Right lobe of liver (tissue), 6 donors: ENCODE measurements at regions not wholly inside any gene's neighbourhood (a gene's known extent, or its start where the extent isn't known, plus 50 kb on each side); places are given as distances from the start of the nearest gene placed in this dataset.
A peak's percentile ranks its signal among the peaks of the same experiment; 100 is the strongest.

Source experiments
- ATAC-seq, 4 donors: fragments of 200-7000 bp; cut with Tn5 transposase; one replicate each; pipeline ENCODE4 v1.9.1; 2020; ENCODE audit warnings: mild to moderate bottlenecking in 4 of 4, moderate library complexity in 4 of 4
- DNase-seq, 3 donors: peaks; one replicate each; pipeline ENCODE4 v3.0.0-alpha.2; 2020
- H3K27ac ChIP-seq, 3 donors: fragments of 200-600 bp; one replicate each; pipeline ENCODE4 v1.8.0; 2022
- H3K27me3 ChIP-seq, 2 donors: fragments of 200-600 bp; one replicate each; pipeline ENCODE4 v1.8.0; 2022
- H3K36me3 ChIP-seq, 4 donors: fragments of 200-600 bp; sonication (generic) in 1 of 4; one replicate each; pipeline versions ENCODE4 v1.5.1 to v1.8.0; 2017 to 2022; ENCODE audit warnings: control low read depth in 1 of 4
- H3K4me1 ChIP-seq, 4 donors: fragments of 200-600 bp; sonication (generic) in 1 of 4; one replicate each; pipeline versions ENCODE4 v1.5.1 to v1.8.0; 2017 to 2022; ENCODE audit warnings: control low read depth in 1 of 4
- H3K4me3 ChIP-seq, 3 donors: fragments of 200-600 bp; one replicate each; pipeline ENCODE4 v1.8.0; 2022
- H3K9me3 ChIP-seq, 4 donors: fragments of 200-600 bp; sonication (generic) in 1 of 4; one replicate each; pipeline versions ENCODE4 v1.5.1 to v1.8.0; 2017 to 2022; ENCODE audit warnings: control low read depth in 1 of 4
- CTCF ChIP-seq, 4 donors: fragments of 200-600 bp in 3 of 4; fragments of 450-650 bp in 1 of 4; IDR thresholded peaks; one replicate each; pipeline versions ENCODE4 v1.5.1 to v1.8.0; 2016 to 2022; ENCODE audit warnings: antibody characterized with exemption in 4 of 4, mild to moderate bottlenecking in 2 of 4
- POLR2A ChIP-seq: fragments of 450-650 bp; IDR thresholded peaks from one replicate; pipeline ENCODE4 v1.6.1; 2017; ENCODE audit warnings: antibody characterized with exemption, mild to moderate bottlenecking
- WGBS: methylation state at CpG from one replicate; pipeline ENCODE4 v1.1.6; 2018; ENCODE audit warnings: low coverage, low lambda C conversion rate; ENCODE audit not compliant: insufficient coverage; ENCODE audit errors: missing lambda C conversion rate; 5-methylcytosine and 5-hydroxymethylcytosine counted together
- intact Hi-C, 2 donors: fragments of 100-400 bp; cut with DNase I; formaldehyde crosslinking; loops; one replicate each; pipeline versions ENCODE4 v1.11.2 to v1.14.1; 2022
- donor health status: DM: no; HTN: yes; CAD: no.
- donor health status: DM: no; HTN: no; CAD: no.
- donor health status: DM: no; HTN: no; CAD: no.
- donor health status: DM: no; HTN: yes; CAD: no.
- donor health status: DM: no; HTN: yes; CAD: no.

GRCh38 chr12:63070709-63071108 lies 80.3 kb downstream of the AVPR1A start:
- H3K27ac ChIP-seq: no peak overlapping the region
- H3K4me3 ChIP-seq: no peak overlapping the region
- intact Hi-C loops: no loop called here
- 70% methylated on average over 2 of the region's 3 CpGs for WGBS
- H3K9me3 ChIP-seq: no peaks in the 10 kb centered on the region
- DNase-seq (no peak), ATAC-seq (no peak)
- TF ChIP-seq POLR2A (no peak), CTCF (IDR thresholded peaks at IDR 0.05) (no peak)
- no peaks in the 10 kb centered on the region for H3K4me1 ChIP-seq
- no peaks in the 10 kb centered on the region for H3K36me3 ChIP-seq
- H3K27me3 ChIP-seq: no peaks in the 10 kb centered on the region

GRCh38 chr12:63069860-63070617 lies 81.0 kb downstream of the AVPR1A start:
- Histone ChIP-seq H3K36me3 (no peaks in the 10 kb centered on the region), H3K27me3 (no peaks in the 10 kb centered on the region), H3K4me1 (no peaks in the 10 kb centered on the region), H3K9me3 (no peaks in the 10 kb centered on the region), H3K4me3 (no peak overlapping the region), H3K27ac (no peak overlapping the region)
- no peak for DNase-seq
- WGBS: 67% methylated on average over 3 of the region's 3 CpGs
- no peak for ATAC-seq
- intact Hi-C loops: loop anchor here in 1 of 2 donors (10.0 kb wide), 1 partner anchor 255 kb away; no protein-coding TSS in a partner anchor
- TF ChIP-seq CTCF (IDR thresholded peaks at IDR 0.05) (no peak), POLR2A (no peak)

GRCh38 chr12:63068857-63069442 lies 82.1 kb downstream of the AVPR1A start:
- H3K4me1 ChIP-seq: no peaks in the 10 kb centered on the region
- no peak overlapping the region for H3K27ac ChIP-seq
- no peak overlapping the region for H3K4me3 ChIP-seq
- H3K9me3 ChIP-seq: no peaks in the 10 kb centered on the region
- H3K27me3 ChIP-seq: no peaks in the 10 kb centered on the region
- WGBS: 2% methylated on average over 2 of the region's 2 CpGs
- DNase-seq: no peak
- intact Hi-C loops: loop anchor here in 1 of 2 donors (10.0 kb wide), 1 partner anchor 254 kb away; no protein-coding TSS in a partner anchor
- H3K36me3 ChIP-seq: no peaks in the 10 kb centered on the region
- ATAC-seq: peak; percentile 26 to 64 (median 50)
- TF ChIP-seq POLR2A: no peak
- peak; percentile 39 to 61 (median 58) for TF ChIP-seq CTCF (IDR thresholded peaks at IDR 0.05)

- TF ChIP-seq POLR2A (no peak), CTCF (IDR thresholded peaks at IDR 0.05) (no peak)
- no peaks in the 10 kb centered on the region for H3K27me3 ChIP-seq
- peak in 2 of 4 donors; percentile 20 to 38 for ATAC-seq
- no peak for DNase-seq
- no peaks in the 10 kb centered on the region for H3K4me1 ChIP-seq
- 8% methylated on average over 2 of the region's 4 CpGs for WGBS
- no peak overlapping the region for H3K4me3 ChIP-seq
- no peaks in the 10 kb centered on the region for H3K36me3 ChIP-seq
- H3K9me3 ChIP-seq: no peaks in the 10 kb centered on the region
- intact Hi-C loops: loop anchor here in 1 of 2 donors (10.0 kb wide), 1 partner anchor 252 kb away; no protein-coding TSS in a partner anchor
- no peak overlapping the region for H3K27ac ChIP-seq
Measured at GRCh38 chr12:63066782-63067181, 84.2 kb downstream of the AVPR1A start.
